Mammary epithelial cell (primary cell): ENCODE measurements at regions not wholly inside any gene's neighbourhood (a gene's known extent, or its start where the extent isn't known, plus 50 kb on each side); places are given as distances from the start of the nearest gene placed in this dataset.

Experiments
- CTCF ChIP-seq, 2 donors: IDR thresholded peaks in 1 of 2; conservative IDR thresholded peaks in 1 of 2; 2 replicates each; pipeline ENCODE4 v1.5.1; 2011 to 2012; ENCODE audit warnings: inconsistent platforms in 2 of 2, low read length in 2 of 2, mild to moderate bottlenecking in 2 of 2, control low read depth in 1 of 2, low read depth in 1 of 2; ENCODE audit not compliant: insufficient read depth in 1 of 2; ENCODE audit errors: extremely low read depth in 1 of 2
- EZH2 ChIP-seq: IDR thresholded peaks from 2 replicates; pipeline ENCODE4 v1.6.1; 2012; ENCODE audit warnings: low read length, inconsistent platforms, borderline replicate concordance

- TF ChIP-seq CTCF (conservative IDR thresholded peaks at IDR 0.05 in 1 of 2, IDR thresholded peaks at IDR 0.05 in 1 of 2; ENCODE audit: extremely low read depth in 1 of 2, insufficient read depth in 1 of 2, low read depth in 1 of 2, low read length in 2 of 2) (no peak), EZH2 (no peak)
Measured at GRCh38 chr3:194237110-194237509, 101.2 kb downstream of the HES1 start.
